SK-N-SH (cell line): ENCODE measurements at regions not wholly inside any gene's neighbourhood (a gene's known extent, or its start where the extent isn't known, plus 50 kb on each side); places are given as distances from the start of the nearest gene placed in this dataset.

Source experiments
- CTCF ChIA-PET: fragments of 300-600, 350-600 bp; formaldehyde crosslinking; extraction: SDS; loops from one replicate; lab custom pipeline; 2021; lab: Yijun Ruan, JAX
- POLR2A ChIA-PET: fragments of 350-600 bp; sonication (Branson Sonifier 250); formaldehyde crosslinking; extraction: SDS; loops from one replicate; lab custom pipeline; 2020; ENCODE audit warnings: antibody characterized with exemption, inconsistent platforms; lab: Yijun Ruan, JAX
- DNase-seq: peaks from one replicate; pipeline ENCODE4 v3.0.0; 2012
- H2AFZ ChIP-seq: fragments of 200-600 bp; sonication (generic); 2 replicates; pipeline ENCODE4 v1.8.1; 2016; ENCODE audit warnings: antibody characterized with exemption, mild to moderate bottlenecking, low read depth
- H3F3A ChIP-seq: fragments of 200-600 bp; sonication (generic); replicated peaks from 2 replicates; pipeline ENCODE3; 2016; ENCODE audit warnings: antibody characterized with exemption, mild to moderate bottlenecking; ENCODE audit not compliant: insufficient read depth
- H3K27ac ChIP-seq, 2 experiments: fragments of 200-500 bp in 1 of 2; fragments of 200-600 bp in 1 of 2; sonication (Bioruptor generic) in 1 of 2; sonication (generic), shearing (Covaris generic) in 1 of 2; 2 replicates each; pipeline versions ENCODE4 v1.5.1 to v1.6.1; 2014 to 2016; ENCODE audit warnings: low read depth in 2 of 2, inconsistent platforms in 1 of 2, low read length in 1 of 2, mild to moderate bottlenecking in 1 of 2, mixed read lengths in 1 of 2
- H3K27me3 ChIP-seq: fragments of 200-600 bp; sonication (generic), shearing (Covaris generic); 2 replicates; pipeline ENCODE4 v1.6.1; 2016; ENCODE audit warnings: mixed run types; ENCODE audit not compliant: insufficient read depth
- H3K36me3 ChIP-seq, 2 experiments: fragments of 200-500 bp in 1 of 2; fragments of 200-600 bp in 1 of 2; sonication (Bioruptor generic) in 1 of 2; sonication (generic) in 1 of 2; replicated peaks in 1 of 2; 2 replicates each; pipeline versions ENCODE3 to v1.5.1; 2014 to 2016; ENCODE audit warnings: low read length in 1 of 2, mild to moderate bottlenecking in 1 of 2; ENCODE audit not compliant: insufficient read depth in 2 of 2, control insufficient read depth in 1 of 2
- H3K4me1 ChIP-seq, 2 experiments: fragments of 200-500 bp in 1 of 2; fragments of 200-600 bp in 1 of 2; sonication (Bioruptor generic) in 1 of 2; sonication (generic), shearing (Covaris generic) in 1 of 2; 2 replicates each; pipeline versions ENCODE4 v1.5.1 to v1.6.1; 2014 to 2016; ENCODE audit warnings: low read depth in 1 of 2, low read length in 1 of 2, mixed run types in 1 of 2; ENCODE audit not compliant: insufficient read depth in 2 of 2, control insufficient read depth in 1 of 2
- H3K4me2 ChIP-seq: fragments of 200-600 bp; sonication (generic), shearing (Covaris generic); 2 replicates; pipeline ENCODE4 v1.6.1; 2017; ENCODE audit warnings: mixed run types
- H3K4me3 ChIP-seq, 2 experiments: fragments of 200-500 bp in 1 of 2; fragments of 200-600 bp in 1 of 2; sonication (Bioruptor generic) in 1 of 2; sonication (generic), shearing (Covaris generic) in 1 of 2; 2 replicates each; pipeline versions ENCODE4 v1.5.1 to v1.8.1; 2014 to 2016; ENCODE audit warnings: low read depth in 2 of 2, inconsistent platforms in 1 of 2, low read length in 1 of 2, mild to moderate bottlenecking in 1 of 2, mixed read lengths in 1 of 2, moderate library complexity in 1 of 2
- H3K79me2 ChIP-seq: fragments of 200-600 bp; sonication (generic); 2 replicates; pipeline ENCODE4 v1.8.1; 2017; ENCODE audit warnings: mild to moderate bottlenecking; ENCODE audit not compliant: insufficient read depth
- H3K9ac ChIP-seq: fragments of 200-600 bp; sonication (generic); 2 replicates; pipeline ENCODE4 v1.6.1; 2017; ENCODE audit warnings: mixed run types
- H3K9me2 ChIP-seq: fragments of 200-600 bp; sonication (generic); 2 replicates; pipeline ENCODE4 v1.6.1; 2017; ENCODE audit warnings: mixed run types
- H3K9me3 ChIP-seq: fragments of 200-600 bp; sonication (generic); 2 replicates; pipeline ENCODE4 v1.6.1; 2017; ENCODE audit warnings: mixed run types, mild to moderate bottlenecking, moderate library complexity
- H4K20me1 ChIP-seq: fragments of 200-600 bp; sonication (generic); 2 replicates; pipeline ENCODE4 v1.6.1; 2017; ENCODE audit warnings: mild to moderate bottlenecking, mixed run types; ENCODE audit not compliant: insufficient read depth
- ELF1 ChIP-seq: IDR thresholded peaks from 2 replicates; pipeline ENCODE4 v1.4.0; 2012
- EP300 ChIP-seq, 2 experiments: IDR thresholded peaks; 2 replicates each; pipeline versions ENCODE4 v1.4.0 to v1.6.1; 2012; ENCODE audit warnings: borderline replicate concordance in 1 of 2, low read depth in 1 of 2, low read length in 1 of 2
- FOSL2 ChIP-seq: IDR thresholded peaks from 2 replicates; pipeline ENCODE4 v1.4.0; 2012; ENCODE audit warnings: low read depth, mild to moderate bottlenecking, moderate library complexity, borderline replicate concordance
- FOXJ3 ChIP-seq: sonication (generic); formaldehyde crosslinking; IDR thresholded peaks from 2 replicates; pipeline ENCODE4 v1.5.1; 2020; ENCODE audit warnings: mild to moderate bottlenecking, missing genetic modification reagents
- FOXM1 ChIP-seq: IDR thresholded peaks from 2 replicates; pipeline ENCODE4 v1.4.0; 2012; ENCODE audit warnings: low read depth, mild to moderate bottlenecking
- GATA2 ChIP-seq: sonication (generic); formaldehyde crosslinking; IDR thresholded peaks from 2 replicates; pipeline ENCODE4 v1.5.0; 2020; ENCODE audit warnings: mild to moderate bottlenecking, missing genetic modification reagents
- MAX ChIP-seq: IDR thresholded peaks from 2 replicates; pipeline ENCODE4 v1.4.0; 2012; ENCODE audit warnings: low read depth
- MEF2A ChIP-seq: IDR thresholded peaks from 2 replicates; pipeline ENCODE4 v1.4.0; 2012; ENCODE audit warnings: low read depth, borderline replicate concordance
- MXI1 ChIP-seq: IDR thresholded peaks from 2 replicates; pipeline ENCODE4 v1.6.1; 2012; ENCODE audit warnings: mild to moderate bottlenecking, low read depth, low read length, improper control_type of control experiment
- NFIC ChIP-seq: IDR thresholded peaks from 2 replicates; pipeline ENCODE4 v1.4.0; 2012; ENCODE audit warnings: borderline replicate concordance
- POLR2AphosphoS5 ChIP-seq: IDR thresholded peaks from 2 replicates; pipeline ENCODE4 v1.6.1; 2012; ENCODE audit warnings: low read depth, low read length
- RAD21 ChIP-seq: IDR thresholded peaks from 2 replicates; pipeline ENCODE4 v1.6.1; 2012; ENCODE audit warnings: mild to moderate bottlenecking, low read length
- RFX5 ChIP-seq: IDR thresholded peaks from 2 replicates; pipeline ENCODE4 v1.6.1; 2012; ENCODE audit warnings: mild to moderate bottlenecking, improper control_type of control experiment, low read length
- RXRA ChIP-seq: IDR thresholded peaks from 2 replicates; pipeline ENCODE4 v1.4.0; 2012; ENCODE audit warnings: low read depth, mild to moderate bottlenecking, borderline replicate concordance
- SIN3A ChIP-seq: IDR thresholded peaks from 2 replicates; pipeline ENCODE4 v1.6.1; 2012; ENCODE audit warnings: low read depth, mild to moderate bottlenecking, low read length, moderate library complexity, borderline replicate concordance
- SMC3 ChIP-seq: IDR thresholded peaks from 2 replicates; pipeline ENCODE4 v1.6.1; 2012; ENCODE audit warnings: low read depth, low read length, improper control_type of control experiment
- TCF12 ChIP-seq: IDR thresholded peaks from 2 replicates; pipeline ENCODE4 v1.4.0; 2012
- TEAD4 ChIP-seq: IDR thresholded peaks from 2 replicates; pipeline ENCODE4 v1.4.0; 2012; ENCODE audit warnings: mild to moderate bottlenecking, borderline replicate concordance; ENCODE audit not compliant: insufficient read depth
- YY1 ChIP-seq: IDR thresholded peaks from 2 replicates; pipeline ENCODE4 v1.4.0; 2012; ENCODE audit warnings: low read depth, mild to moderate bottlenecking
- WGBS: methylation state at CpG from one replicate; pipeline ENCODE4 v1.1.6; 2017; ENCODE audit warnings: low lambda C conversion rate; 5-methylcytosine and 5-hydroxymethylcytosine counted together
- TF ChIP-seq, protein P1 (sequence below): IDR thresholded peaks from 2 replicates; pipeline ENCODE4 v1.4.0; 2012; ENCODE audit warnings: low read depth, borderline replicate concordance
- TF ChIP-seq, protein P2 (sequence below): fragments of 150-350 bp; IDR thresholded peaks from 2 replicates; pipeline ENCODE4 v1.6.1; 2017; ENCODE audit warnings: antibody characterized with exemption, low read length, low read depth, borderline replicate concordance
- TF ChIP-seq, protein P3 (sequence below): IDR thresholded peaks from 2 replicates; pipeline ENCODE4 v1.4.0; 2012; ENCODE audit warnings: low read depth, borderline replicate concordance
- TF ChIP-seq, protein P4 (sequence below): fragments of 200-600 bp; sonication (generic); IDR thresholded peaks from 2 replicates; pipeline ENCODE4 v1.6.1; 2017; ENCODE audit warnings: antibody characterized with exemption, mild to moderate bottlenecking, moderate library complexity

DNA sequence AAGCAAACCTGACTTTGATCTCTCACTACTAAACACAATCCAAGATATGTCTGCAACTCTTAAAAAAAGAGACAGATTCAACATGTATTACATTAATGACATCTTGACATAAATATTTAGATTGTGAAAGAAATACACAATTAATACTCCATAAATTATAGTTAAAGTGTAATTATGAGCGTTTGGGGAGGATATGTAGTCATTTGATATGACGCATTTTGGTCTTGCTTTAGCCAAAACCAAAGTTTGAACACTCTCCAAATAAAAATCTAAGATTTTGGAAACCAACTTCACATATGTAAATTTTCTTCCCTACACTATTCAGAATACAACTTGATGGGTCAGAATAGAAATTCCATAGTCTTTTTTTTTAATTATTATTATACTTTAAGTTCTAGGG is 1257.6 kb downstream of the SLC16A7 start:
- no peak overlapping the region for H3K9ac ChIP-seq
- CTCF ChIA-PET: no interaction called here
- TF ChIP-seq YY1 (no peak), RXRA (no peak), SIN3A (no peak), POLR2AphosphoS5 (no peak), FOSL2 (no peak), NFIC (no peak), EP300 (IDR thresholded peaks at IDR 0.05; ENCODE audit: borderline replicate concordance in 1 of 2, low read depth in 1 of 2, low read length in 1 of 2) (no peak), MAX (no peak), MEF2A (no peak), RFX5 (no peak), GATA2 (CRISPR knock-in tag) (no peak), ELF1 (no peak), FOXM1 (no peak), TCF12 (no peak)
- TF ChIP-seq, protein P1, sequence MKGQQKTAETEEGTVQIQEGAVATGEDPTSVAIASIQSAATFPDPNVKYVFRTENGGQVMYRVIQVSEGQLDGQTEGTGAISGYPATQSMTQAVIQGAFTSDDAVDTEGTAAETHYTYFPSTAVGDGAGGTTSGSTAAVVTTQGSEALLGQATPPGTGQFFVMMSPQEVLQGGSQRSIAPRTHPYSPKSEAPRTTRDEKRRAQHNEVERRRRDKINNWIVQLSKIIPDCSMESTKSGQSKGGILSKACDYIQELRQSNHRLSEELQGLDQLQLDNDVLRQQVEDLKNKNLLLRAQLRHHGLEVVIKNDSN: no peak
- TF ChIP-seq, protein P2, sequence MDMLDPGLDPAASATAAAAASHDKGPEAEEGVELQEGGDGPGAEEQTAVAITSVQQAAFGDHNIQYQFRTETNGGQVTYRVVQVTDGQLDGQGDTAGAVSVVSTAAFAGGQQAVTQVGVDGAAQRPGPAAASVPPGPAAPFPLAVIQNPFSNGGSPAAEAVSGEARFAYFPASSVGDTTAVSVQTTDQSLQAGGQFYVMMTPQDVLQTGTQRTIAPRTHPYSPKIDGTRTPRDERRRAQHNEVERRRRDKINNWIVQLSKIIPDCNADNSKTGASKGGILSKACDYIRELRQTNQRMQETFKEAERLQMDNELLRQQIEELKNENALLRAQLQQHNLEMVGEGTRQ: no peak
- TF ChIP-seq, protein P3, sequence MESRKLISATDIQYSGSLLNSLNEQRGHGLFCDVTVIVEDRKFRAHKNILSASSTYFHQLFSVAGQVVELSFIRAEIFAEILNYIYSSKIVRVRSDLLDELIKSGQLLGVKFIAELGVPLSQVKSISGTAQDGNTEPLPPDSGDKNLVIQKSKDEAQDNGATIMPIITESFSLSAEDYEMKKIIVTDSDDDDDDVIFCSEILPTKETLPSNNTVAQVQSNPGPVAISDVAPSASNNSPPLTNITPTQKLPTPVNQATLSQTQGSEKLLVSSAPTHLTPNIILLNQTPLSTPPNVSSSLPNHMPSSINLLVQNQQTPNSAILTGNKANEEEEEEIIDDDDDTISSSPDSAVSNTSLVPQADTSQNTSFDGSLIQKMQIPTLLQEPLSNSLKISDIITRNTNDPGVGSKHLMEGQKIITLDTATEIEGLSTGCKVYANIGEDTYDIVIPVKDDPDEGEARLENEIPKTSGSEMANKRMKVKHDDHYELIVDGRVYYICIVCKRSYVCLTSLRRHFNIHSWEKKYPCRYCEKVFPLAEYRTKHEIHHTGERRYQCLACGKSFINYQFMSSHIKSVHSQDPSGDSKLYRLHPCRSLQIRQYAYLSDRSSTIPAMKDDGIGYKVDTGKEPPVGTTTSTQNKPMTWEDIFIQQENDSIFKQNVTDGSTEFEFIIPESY: no peak
- TF ChIP-seq, all 33 proteins: peak for 0
- WGBS: 5% methylated on average over 2 of the region's 2 CpGs
- Histone ChIP-seq H3K4me2 (no peak overlapping the region), H3K9me3 (no peaks in the 10 kb centered on the region), H3K27ac (no peak overlapping the region), H3K9me2 (no peaks in the 10 kb centered on the region), H4K20me1 (no peaks in the 10 kb centered on the region), H3K79me2 (no peaks in the 10 kb centered on the region), H3K36me3 (no peaks in the 10 kb centered on the region), H2AFZ (no peak overlapping the region), H3K4me3 (no peak overlapping the region), H3K27me3 (no peaks in the 10 kb centered on the region), H3K4me1 (no peaks in the 10 kb centered on the region), H3F3A (no peaks in the 10 kb centered on the region)
- POLR2A ChIA-PET: no interaction called here
- DNase-seq: no peak

- Histone ChIP-seq H4K20me1 (no peaks in the 10 kb centered on the region), H3K4me2 (no peak overlapping the region), H3K9me3 (no peaks in the 10 kb centered on the region), H3K9me2 (no peaks in the 10 kb centered on the region), H3F3A (no peaks in the 10 kb centered on the region), H3K27ac (no peak overlapping the region), H3K27me3 (no peaks in the 10 kb centered on the region), H2AFZ (no peak overlapping the region), H3K9ac (no peak overlapping the region), H3K4me1 (no peaks in the 10 kb centered on the region), H3K4me3 (no peak overlapping the region), H3K79me2 (no peaks in the 10 kb centered on the region), H3K36me3 (no peaks in the 10 kb centered on the region)
- CTCF ChIA-PET: no interaction called here
- 7% methylated on average over 1 of the region's 1 CpG for WGBS
- POLR2A ChIA-PET: no interaction called here
- DNase-seq: no peak
- TF ChIP-seq EP300 (IDR thresholded peaks at IDR 0.05; ENCODE audit: borderline replicate concordance in 1 of 2, low read depth in 1 of 2, low read length in 1 of 2): no peak
- TF ChIP-seq TCF12: no peak
- TF ChIP-seq, protein P2: no peak
- no peak for TF ChIP-seq RAD21
- TF ChIP-seq FOXJ3 (CRISPR knock-in tag): no peak
- TF ChIP-seq, protein P4, sequence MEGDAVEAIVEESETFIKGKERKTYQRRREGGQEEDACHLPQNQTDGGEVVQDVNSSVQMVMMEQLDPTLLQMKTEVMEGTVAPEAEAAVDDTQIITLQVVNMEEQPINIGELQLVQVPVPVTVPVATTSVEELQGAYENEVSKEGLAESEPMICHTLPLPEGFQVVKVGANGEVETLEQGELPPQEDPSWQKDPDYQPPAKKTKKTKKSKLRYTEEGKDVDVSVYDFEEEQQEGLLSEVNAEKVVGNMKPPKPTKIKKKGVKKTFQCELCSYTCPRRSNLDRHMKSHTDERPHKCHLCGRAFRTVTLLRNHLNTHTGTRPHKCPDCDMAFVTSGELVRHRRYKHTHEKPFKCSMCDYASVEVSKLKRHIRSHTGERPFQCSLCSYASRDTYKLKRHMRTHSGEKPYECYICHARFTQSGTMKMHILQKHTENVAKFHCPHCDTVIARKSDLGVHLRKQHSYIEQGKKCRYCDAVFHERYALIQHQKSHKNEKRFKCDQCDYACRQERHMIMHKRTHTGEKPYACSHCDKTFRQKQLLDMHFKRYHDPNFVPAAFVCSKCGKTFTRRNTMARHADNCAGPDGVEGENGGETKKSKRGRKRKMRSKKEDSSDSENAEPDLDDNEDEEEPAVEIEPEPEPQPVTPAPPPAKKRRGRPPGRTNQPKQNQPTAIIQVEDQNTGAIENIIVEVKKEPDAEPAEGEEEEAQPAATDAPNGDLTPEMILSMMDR: no peak
- no peak for TF ChIP-seq NFIC
- no peak for TF ChIP-seq FOXM1
- no peak for TF ChIP-seq MXI1
- no peak for TF ChIP-seq TEAD4
- TF ChIP-seq SMC3: no peak
- no peak for TF ChIP-seq MEF2A
Measured at GRCh38 chr12:60863421-60863820, 1267.6 kb downstream of the SLC16A7 start.
